GM18867 (cell line): ENCODE measurements at regions not wholly inside any gene's neighbourhood (a gene's known extent, or its start where the extent isn't known, plus 50 kb on each side); places are given as distances from the start of the nearest gene placed in this dataset.
A peak's percentile ranks its signal among the peaks of the same experiment; 100 is the strongest.
"Not testable (repeated sequence)": the region's sequence is repeated elsewhere in the genome, so short reads cannot be mapped to it uniquely, and the experiment has no call there.

Experiments
- ATAC-seq: cut with Tn5 transposase; IDR thresholded peaks from one replicate; pipeline ENCODE4 v1.9.1; 2021; ENCODE audit warnings: mild to moderate bottlenecking, moderate library complexity; ENCODE audit not compliant: unreplicated experiment

DNA sequence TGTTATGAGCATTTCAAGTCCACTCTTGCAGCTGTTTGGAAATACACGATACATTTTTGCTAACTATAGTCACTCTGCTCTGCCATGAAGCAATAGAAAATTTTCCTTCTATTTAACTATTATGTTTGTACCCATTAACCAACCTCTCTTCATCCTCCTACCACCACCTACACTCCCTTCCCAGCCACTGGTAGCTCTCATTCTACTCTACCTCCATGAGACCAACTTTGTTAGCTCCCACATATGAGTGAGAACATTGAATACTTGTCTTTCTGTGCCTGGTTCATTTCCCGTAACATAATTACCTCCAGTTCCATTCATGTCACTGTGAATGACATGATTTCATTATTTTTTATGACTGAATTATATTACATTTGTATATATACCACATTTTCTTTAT lies 505.9 kb upstream of the CCNG1 start:
- ATAC-seq: no peak

- ATAC-seq: no peak
Observed at GRCh38 chr5:162939991-162940390, 497.4 kb upstream of the CCNG1 start.

DNA sequence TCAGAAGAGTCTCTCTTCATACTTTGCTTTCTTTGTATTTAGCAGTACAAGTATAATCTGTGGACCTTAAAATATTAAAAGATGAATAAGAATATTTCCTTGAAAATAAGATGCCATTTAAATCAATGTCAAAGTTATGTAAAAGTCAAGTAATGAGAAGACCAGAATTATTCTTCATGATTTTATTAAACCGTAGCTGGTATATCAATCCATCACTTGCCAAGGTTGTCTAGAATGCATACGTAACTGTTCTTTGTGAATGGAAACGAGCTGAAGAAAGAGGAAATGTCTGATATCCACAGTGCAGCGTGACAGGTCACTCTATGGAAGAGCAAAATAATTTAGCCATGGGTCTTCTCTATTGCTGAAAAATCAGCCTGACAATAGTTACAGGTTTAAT lies 488.7 kb upstream of the CCNG1 start:
- ATAC-seq: no peak

DNA sequence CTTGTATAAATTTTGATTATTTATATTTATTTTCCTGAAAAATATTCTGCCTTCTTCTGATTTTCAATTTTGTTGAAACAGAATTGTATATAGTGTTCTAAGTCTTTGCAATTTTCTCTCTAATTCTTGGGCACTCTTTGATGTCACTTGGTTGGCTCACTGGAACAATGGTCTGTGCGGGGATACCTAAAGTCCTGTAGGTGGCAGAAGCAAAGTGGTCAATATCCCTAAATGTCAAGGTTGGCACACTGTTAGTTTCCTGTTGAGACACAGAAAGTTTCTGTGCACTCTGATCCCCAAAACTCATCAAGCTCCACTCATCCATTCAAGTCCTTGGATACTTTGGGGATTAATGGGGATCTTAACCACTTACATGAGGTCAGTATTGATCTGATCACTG lies 480.8 kb upstream of the CCNG1 start:
- ATAC-seq: no peak

DNA sequence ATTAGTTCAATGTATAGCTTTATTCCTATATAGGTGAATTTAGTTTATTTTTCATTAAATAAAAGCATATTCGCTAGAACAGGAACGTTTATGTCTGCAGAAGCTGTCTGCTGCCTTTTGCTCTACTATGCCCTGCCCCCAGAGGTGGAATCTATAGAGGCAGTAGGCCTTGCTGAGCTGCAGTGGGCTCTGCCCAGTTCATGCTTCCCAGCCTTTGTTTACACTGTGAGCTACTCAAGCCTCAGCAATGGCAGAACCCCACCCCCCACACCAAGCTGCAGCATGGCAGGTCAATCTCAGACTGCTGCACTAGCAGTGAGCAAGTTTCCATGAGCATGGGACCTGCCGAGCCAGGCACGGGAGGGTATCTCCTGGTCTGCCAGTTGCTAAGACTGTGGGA lies 473.3 kb upstream of the CCNG1 start:
- not testable (repeated sequence) for ATAC-seq

- no peak for ATAC-seq
Observed at GRCh38 chr5:162990063-162990462, 447.3 kb upstream of the CCNG1 start.

DNA sequence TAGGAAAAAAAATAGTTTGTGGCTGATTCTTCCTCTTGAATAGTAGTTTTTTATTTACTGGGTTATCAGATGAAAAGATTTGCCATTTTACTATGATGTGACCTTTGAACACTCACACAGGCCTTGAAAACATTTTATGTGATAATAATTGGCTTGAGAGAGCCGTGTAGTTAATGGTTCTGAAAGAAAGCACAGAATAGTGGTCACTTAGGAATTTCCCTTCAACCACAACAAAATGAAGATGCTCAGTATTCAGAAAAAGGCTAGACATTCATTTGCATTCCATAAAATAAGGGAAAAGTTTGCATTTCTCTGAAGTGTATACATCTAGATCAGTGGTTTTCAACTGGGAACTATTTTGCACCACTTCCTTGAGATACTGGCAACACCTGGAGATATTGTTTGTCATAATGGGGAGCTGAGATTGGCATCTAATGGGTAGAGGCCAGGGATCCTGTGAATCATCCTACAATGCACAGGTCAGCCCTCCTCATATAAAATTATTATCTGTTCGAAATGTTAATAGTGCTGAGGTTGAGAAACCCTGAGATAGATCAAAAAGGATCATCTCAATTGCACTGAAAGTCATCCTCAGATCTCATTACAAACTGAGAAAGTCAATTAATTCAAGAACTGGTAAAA lies 446.4 kb upstream of the CCNG1 start:
- peak; percentile 84 for ATAC-seq

- ATAC-seq: no peak
Observed at GRCh38 chr5:162995568-162995967, 441.8 kb upstream of the CCNG1 start.

DNA sequence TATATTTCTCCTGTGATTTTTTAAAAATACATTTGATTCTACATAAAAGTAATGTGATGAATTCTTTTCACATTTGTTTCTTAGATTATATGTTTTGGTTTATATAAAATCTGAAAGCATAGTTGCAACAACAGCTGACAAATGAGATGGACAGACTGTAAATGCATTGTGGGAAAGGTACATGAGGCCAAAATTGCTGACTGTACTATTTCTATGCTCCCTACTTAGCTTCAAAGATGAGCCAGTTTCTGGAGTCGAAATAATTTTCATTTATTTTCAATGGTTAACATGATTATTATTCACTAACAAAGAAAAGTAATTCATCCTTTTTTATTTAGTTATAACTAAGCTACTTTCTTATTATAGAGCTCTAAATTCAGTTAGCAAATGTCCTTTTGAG lies 441.3 kb upstream of the CCNG1 start:
- no peak for ATAC-seq

DNA sequence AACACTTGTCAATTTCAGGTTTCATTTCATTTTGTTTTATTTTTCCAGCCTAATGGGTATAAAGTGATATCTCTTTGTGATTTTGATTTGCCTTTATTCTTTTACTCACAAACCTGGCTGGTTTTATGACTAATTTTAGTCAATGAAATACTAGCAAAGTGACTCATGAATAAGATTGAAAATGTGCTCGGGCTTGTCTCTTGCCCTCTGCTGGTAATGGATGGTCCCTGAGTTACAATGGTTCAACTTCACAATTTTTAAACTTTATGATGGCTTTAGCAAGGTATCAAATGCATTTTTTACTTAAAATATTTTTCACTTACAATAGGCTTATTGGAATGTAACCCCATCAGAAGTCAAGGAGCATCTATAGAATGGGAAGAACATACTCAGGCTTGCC lies 431.4 kb upstream of the CCNG1 start:
- ATAC-seq: peak; percentile 40

DNA sequence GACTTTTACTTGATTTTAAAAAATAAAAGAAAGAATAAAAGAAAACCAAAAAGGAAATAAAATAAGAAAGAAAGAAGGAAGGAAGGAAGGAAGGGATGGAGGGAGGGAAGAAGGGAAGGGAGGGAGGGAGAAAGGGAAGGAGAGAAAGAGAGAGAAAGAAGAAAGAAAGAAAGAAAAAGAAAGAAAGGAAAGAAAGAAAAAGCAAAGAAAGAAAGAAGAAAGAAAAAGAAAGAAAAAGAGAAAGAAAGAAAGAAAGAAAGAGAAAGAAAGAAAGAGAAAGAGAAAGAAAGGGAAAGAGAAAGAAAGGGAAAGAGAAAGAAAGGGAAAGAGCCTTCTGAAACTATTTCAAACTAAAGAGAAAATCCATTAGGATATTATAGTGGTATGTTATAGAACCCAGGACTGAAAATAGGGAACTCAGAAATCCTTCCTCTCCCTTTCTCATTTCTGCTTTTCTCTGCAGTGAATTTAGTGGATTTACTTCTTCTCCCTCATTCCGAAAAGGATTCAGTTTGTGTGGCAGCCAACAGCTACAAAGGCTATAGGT lies 414.7 kb upstream of the CCNG1 start:
- ATAC-seq: no peak

DNA sequence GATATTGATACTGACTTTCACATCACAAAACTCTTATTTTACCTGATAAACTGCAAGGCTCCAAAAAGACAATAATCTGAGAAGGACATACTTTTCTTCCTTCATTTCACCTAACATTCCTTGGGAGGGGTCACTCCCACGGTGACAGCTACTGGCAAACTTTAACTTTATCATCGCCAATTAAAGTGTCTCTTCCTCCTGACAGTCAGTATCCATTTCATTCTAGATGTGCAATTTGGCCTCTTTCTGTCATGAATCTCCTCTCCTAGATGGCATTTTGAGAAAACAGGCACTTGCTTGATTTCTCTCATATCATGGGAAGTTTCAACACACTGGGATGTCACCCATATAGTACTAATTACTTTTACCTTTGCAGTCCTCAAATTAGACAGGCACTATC lies 413.5 kb upstream of the CCNG1 start:
- ATAC-seq: no peak

GRCh38 chr5:163024936-163025335 lies 412.5 kb upstream of the CCNG1 start:
- ATAC-seq: no peak

GRCh38 chr5:163033656-163034055 lies 403.7 kb upstream of the CCNG1 start:
- ATAC-seq: no peak

GRCh38 chr5:163041254-163041653 lies 396.1 kb upstream of the CCNG1 start:
- ATAC-seq: no peak

DNA sequence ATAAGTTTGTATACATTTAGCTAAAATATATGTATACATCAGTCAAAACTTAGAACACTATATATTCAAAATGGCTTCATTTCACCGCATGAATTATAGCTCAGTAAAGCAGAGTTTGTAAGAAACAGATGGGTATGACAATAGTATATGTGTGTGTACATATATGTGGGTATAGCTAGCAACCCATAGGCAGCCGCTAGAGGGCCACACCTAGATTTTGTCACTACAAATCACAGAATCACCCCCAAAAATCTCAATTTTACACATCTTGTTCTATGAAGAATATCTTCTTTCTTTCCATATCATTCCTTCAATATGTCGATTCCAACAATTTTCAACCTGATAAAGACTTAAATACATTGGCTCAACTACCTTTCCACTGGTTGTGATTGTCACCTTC lies 357.8 kb upstream of the CCNG1 start:
- peak; percentile 92 for ATAC-seq

DNA sequence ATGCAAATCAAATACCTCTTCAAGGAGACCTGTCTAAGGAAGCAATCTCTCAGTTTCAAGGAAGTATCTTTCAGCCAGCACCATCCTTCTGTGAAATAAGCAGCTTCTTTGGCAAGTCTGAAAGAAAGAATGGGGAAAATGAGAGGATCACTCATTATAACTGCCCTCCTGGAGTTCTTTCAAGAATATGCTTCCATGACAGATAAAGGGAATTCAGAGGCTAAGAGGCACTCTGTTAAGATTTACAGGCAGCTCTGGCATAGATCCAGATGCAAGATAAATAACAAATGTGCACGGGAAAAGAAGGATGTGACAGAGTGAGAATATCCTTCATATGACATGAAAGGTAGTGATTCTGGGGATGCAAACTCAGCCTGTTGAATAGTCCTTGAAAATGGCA lies 348.2 kb upstream of the CCNG1 start:
- no peak for ATAC-seq

- no peak for ATAC-seq
Observed at GRCh38 chr5:163089926-163090325, 347.5 kb upstream of the CCNG1 start.

DNA sequence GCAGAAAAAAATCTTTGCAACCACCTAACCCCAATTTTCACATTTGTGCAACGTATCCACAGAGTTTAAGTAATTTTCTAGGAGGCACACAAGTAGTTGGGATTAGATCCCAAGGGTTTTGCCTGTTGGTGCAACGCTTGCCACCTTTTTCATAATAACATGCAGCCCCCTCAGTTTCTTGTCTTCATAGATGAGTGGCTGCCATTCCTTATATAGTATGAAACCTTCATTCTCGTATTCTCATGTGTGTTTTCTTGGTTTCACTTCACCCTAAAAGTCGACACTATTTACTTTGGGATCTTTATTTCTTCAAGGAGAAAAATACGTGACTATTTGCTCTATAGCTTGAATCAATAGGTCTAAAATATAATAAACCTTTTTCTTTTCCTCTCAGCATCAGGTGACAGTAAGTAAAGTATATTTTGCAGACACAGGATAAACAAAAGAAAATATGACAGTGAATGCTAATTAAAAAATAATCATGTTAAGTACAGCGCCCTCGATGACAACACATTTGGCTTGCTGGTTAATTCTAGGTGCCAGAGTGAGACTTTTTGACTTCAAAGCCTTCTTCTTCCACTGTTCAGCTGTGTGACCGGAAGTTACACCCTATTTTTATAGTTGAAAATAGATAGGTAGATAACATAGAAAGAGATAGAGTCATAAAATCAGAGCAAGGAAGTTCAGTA lies 342.8 kb upstream of the CCNG1 start:
- peak; percentile 97 for ATAC-seq

DNA sequence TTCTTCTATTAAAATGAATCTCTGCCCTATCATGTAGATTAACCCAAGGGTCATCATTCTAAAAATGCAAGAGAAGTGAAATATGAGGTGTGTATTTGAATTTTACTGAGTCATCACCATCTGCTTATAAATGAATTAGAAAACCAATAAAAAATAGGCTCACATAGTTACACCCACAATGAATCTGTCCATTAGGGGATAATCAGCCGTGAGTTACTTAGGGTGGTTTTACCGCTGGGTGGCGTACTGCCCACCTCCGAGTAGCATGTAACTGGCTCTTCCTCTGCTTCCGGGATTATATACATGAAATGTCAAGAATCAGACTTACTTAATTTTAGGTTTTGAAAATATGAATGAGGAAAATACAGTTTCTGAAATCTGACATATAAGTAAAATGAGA lies 332.9 kb upstream of the CCNG1 start:
- no peak for ATAC-seq

- no peak for ATAC-seq
Observed at GRCh38 chr5:163105456-163105855, 331.9 kb upstream of the CCNG1 start.

DNA sequence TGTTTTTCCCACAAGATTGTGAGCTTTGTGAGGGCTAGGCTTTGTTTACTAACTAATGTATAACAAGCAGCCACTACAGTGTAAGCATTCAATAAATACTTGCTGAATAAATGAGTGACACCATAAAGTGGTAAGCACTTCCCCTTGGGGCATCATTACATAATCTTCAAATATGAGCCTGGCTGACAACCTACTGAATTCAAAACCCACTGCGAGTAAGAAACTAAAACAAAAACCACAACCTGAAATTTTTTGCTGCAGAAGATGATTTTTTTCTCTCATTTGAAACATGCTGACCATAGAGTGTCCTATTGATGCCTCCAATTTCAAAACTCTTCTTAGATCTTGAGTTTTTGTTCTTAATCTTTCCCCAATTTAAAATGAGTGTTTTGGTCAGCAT lies 331.3 kb upstream of the CCNG1 start:
- ATAC-seq: peak; percentile 87

GRCh38 chr5:163108351-163108750 lies 329.0 kb upstream of the CCNG1 start:
- no peak for ATAC-seq
